Dedifferentiated amniotic fluid mesenchymal stem cell (primary cell): ENCODE measurements at regions not wholly inside any gene's neighbourhood (a gene's known extent, or its start where the extent isn't known, plus 50 kb on each side); places are given as distances from the start of the nearest gene placed in this dataset.

Source experiments
- DNase-seq: peaks from one replicate; pipeline ENCODE4 v3.0.0-alpha.2; 2016; ENCODE audit errors: extremely low spot score

DNA sequence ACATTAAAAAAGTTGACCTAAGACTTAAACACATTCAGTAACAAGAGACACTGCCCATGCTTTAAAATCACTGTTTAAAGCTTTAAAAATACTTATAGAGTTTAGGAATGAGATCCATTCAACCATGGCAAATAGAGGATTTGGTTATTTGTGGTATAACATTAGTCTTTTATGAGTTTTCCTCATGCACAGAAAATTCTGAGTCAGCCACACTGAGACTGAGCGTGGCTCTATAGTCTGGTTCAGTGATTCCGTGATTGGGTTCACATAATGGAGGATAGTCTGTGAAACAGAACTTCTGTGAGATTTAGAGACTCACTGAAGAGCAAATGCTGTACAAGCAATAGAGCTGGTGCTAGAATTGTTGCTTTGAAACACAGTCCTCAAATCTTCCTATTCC is 1502.4 kb upstream of the PIK3C3 start:
- DNase-seq, result no peak

DNA sequence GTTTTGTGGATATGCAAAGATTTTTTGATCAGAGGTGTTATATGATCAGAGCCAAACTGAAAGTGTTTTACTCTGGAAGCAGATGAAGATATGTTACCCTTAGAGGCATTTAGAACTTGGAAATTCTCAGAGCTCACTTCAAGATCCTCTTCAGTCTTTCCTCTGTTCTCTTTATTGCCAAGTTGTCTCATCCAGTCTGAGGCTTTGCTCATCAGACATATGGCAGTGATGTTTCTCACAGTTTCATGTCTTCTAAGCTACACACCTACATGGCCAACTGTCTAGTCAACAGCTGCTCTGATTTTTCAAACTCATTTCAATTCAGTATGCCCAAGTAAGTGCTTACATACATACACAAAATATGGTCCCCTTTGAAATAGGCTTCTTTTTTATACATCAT is 1504.3 kb upstream of the PIK3C3 start:
- no peak for DNase-seq

DNA sequence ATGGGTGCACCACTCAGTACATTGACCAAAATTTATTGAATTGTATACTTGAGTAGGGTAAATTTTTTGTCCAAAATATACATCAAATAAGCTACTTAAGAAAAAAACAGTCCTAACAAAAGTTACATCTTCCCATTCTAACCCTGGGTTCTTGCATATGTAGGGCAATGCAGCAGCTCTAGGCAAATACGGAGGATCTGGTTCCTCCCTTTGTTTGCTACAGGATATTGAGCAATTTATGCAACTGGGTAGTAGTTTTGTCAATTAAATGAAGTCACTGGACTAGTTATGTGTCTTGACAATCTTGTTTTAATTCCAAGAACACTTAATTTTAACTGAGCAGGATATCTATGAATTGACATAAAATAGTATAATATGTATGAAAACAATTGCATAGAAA is 1507.2 kb upstream of the PIK3C3 start:
- no peak for DNase-seq

DNA sequence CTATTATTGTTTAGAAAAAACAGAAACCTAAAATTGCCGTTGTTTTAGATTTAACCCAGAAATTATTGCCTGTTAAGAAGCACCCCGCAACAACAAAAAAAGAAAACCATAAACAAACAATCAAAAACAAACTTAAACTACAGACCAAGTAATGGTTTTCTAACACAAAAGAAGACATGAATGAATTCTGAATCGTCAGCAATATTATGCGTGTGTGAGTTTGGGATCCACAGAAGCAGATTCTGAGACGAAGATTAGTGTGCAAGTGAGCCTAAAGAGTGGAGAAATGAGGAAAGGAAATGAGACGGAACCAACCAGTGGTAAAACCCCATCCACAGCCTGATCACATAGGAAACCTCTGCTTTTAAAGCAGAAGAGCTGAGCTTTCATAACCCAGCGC is 1514.9 kb upstream of the PIK3C3 start:
- no peak for DNase-seq

DNA sequence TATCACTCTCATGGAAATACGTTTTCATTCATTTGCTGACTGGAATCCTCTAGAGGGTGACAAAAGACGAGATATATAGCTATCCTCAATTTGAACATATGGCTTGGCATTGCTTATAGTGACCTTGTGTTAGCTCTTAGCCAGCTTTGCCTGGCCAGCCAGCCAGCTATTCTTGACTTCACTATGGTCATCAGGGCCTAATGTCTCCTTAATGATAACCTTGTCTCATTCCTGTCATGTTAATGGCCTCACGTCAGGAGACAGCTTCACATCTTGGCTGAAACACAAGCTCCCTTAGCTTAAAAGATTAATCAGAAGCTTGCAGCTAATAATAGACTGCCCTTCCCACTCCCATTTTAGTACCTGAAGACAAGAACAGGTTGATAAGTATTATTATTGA is 1517.5 kb upstream of the PIK3C3 start:
- no peak for DNase-seq

DNA sequence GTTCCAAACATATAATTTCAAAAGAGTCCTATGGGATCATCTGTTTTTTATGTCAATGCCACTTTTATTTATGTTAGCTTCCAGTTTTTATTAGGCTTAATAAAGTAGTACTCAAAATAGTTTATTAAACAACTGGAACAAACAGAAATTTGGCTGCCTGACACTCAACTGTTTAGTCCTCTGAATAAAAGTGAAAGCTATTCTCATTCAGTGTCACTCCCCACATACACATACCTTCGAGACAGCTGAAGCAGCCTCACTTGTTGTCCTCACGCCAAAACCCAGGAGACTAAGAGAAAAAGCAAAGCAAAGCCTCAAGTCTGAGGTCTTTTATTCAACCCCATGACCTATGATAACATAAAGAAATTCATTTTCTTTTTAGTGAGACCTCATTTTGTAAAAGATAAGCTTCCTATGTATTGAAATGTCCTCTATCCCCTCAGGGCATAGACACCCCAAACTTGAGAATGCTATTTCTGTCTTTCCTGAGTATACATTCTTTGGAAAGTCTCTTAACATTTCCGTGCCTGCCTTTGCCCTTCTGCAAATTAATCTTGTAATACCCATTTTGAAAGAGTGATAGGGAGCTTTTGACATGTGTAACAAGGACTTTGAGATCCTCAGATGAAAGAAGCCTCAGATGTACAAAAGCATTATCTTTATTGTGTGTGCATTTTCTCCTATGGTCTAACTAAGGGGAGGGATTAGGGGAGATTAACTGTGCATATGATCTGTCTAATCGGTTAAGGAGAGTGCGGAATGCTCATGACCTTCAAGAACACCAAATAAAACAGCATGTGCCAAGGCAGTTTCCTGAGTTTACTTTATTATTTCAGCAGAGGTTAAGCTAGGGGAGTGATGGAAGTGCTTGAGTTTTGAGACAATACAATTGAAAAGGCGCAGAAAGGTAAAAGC is 1523.7 kb upstream of the PIK3C3 start:
- DNase-seq, result no peak

DNA sequence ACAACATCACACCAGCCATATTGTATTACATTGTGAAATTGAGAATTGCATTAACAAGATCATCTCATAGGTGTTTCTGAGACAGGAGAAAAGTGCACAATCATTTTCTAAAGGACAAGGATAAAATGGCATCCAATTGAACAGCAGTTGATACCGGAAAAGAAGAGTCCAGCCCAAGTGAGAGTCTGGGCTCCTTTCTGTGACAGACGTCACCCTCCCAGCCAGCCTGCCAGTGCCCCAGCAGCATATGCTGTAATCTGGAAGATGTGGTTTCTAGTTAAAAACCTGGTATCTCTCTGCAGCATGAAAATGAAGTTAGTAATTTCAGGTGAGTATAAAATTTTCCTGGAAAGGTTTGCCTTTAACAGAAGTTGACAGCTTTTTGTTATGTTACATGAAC is 1531.7 kb upstream of the PIK3C3 start:
- no peak for DNase-seq

DNA sequence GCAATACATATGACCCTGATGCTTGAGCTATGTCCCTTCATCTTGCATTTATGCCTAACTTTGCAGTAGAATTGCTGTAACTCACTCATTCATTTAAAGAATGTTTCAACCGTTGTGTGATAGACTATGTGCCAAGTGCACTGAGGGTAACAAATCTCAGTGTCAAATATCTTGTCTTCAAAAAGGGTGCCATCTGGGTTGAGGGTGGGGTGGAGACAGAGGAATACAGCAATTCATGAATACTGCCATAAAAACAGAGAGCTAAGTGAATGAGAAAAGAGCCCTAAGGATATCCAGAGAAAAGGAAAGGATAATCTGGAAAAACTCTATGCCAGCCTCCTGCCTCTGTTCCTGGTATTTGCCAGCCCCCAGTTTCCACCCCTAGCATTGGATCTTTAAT is 1534.4 kb upstream of the PIK3C3 start:
- DNase-seq, result no peak

DNA sequence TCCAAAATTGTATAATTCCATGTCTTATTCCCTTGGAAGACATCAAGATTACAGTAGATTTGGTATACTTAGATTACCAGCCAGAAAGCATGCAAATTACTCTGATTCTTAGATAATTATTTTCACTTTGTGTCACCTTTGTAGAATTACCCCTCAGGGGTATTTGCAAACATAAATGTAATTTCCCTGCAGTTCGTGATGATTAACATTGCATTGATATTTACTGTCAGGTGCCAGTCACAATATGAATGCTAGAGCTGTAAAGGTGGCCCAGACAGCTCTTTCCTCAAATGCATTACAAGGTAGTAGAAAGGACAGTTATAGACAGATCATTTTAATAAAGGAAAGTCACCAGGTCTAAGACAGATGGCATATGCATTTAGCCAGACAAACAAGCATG is 1537.5 kb upstream of the PIK3C3 start:
- DNase-seq, result no peak

DNA sequence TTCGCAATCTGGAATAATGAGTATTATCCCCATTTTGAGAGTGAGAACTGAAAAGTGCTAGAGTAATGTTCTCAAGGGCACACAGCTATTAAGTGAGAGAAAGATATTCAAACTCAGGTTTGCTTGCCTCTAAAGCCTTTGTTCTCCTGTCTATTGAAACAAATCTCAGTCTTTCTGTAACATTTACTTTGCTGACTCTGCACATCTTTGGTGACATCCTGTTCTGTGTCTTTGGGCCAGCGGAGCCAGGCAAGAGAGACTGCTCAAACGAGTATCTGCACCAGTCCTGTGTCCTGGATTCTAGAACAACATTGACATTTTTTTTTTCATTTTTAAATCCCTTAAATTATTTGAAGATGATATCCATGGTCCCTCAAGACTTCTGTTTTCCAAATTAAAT is 1539.2 kb upstream of the PIK3C3 start:
- DNase-seq, result no peak

DNA sequence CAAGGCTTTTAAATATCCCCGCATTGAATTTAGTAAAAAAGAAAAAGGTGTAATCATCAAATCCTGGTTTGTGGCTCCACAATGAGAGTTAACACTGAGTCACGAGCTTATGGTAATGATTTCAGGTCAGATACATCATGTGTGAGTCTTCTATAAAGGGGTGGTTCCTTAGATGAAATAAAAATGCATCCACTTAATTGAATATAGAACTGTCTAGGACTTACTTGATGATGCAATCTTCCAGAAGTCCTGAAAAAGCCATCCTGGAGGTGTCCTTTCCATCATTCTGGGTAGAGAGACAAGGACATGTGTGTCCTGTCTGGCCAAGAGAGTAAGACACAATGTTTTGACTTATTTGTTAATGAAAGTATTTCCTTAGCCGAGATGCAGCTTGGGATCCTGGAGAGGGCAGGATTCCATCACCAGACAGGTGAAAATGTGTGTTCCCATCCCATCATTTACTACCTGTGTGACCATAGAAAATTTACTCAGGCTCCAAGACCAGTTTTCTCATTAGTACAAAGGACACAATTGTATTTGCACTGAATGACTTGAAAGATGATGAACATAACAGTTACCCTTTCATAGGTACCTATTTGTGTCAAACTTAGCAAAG is 1539.8 kb upstream of the PIK3C3 start:
- no peak for DNase-seq

DNA sequence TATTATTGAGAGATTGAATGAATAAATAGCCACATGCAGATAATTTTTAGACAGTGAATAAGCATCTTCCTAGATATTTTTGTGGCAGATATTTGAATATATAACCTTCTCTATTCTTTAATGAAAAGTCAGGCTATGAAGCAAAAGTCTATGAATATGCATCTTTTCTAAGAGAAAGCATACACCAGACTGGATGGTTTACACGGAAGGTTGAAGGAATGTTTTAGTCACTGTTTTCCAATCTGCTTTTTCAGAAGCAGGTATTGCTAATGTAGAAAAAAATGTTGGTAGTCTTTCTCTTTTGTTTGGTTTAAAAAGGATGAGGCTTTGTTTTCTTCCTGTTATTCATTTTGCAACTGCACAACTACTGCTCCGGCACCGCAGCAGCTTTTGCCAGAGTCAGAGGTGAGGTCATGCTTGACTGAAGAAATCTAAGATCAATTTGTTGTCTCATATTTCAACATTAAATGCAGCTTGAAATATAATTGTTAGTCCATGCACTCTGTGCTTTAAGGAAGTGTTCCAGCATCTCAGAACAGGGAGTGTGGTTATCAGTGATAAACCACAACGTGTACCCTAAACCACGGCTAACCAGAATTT is 1540.8 kb upstream of the PIK3C3 start:
- no peak for DNase-seq

DNA sequence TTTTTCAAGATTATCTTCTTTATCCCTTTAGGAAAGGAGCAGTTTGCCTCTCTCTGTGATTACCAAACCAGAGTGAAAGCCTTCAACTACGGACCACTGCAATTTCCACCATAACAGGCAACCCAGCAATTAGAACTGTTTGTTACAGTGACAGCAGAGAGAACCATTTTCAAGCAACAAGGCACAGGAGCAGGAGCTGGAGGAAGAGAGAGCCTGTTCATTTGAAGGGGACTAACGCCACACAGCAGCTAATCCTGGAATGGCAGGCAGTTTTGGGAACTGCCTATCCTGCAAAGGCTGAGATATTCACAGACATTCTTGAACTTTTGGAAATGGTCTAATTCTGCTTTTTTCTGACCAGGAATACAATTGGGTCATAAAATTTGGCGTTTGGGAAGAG is 1541.9 kb upstream of the PIK3C3 start:
- no peak for DNase-seq

DNA sequence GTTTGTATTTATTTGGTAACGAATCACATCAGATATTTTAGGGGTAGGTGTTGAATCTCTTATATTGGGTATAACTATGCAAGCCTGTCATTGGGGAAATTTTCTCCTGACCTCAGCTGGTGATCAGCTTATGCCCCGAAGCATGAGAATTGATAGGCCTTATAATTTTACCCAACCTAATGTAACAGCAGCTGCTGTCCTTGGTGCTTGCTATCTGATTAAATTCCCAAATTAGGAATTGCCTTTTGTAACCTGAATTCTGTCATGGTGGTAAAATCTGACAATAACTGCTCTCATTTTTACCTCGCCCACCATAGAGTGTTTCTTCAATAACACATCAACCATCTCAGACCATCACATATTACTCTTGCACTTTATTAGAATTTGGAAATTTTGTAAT is 1542.6 kb upstream of the PIK3C3 start:
- DNase-seq, result no peak

DNA sequence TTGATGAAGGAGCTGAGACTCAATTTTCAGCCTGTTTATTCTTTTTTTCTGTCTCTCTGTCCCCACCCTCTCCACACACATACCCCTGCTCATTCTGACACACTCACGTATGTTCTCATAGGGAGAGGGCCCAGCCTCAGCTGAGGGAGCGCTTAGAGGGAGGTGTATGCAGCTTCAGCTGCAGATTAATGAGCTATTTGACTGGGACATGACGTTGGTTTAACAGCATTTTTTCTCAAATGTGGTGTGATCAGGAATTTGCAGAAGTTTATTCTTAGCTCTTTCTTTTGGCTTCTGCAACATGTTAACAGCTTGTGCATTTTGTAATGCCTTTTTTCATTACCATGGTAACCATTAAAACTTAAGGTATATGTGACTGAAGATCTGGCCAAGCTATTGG is 1547.1 kb upstream of the PIK3C3 start:
- no peak for DNase-seq

DNA sequence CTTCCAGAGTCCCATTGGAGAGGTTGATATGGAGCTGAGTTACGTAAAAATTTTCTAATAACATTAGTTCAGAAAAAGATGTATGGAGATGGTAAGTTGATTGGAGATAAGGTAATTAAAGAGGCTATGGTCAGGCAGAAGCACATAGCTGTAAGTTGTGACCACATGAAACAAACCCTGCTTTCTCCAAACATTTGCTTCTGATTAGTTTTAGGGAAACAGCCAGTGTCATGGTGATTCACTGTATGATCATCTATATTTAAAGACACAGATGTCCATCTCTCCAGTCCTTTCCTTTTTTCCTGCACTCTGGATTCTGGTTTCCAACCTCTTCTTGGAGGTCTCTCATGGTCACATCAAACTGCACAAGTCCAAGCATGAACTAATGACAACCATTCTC is 1550.8 kb upstream of the PIK3C3 start:
- DNase-seq, result no peak

DNA sequence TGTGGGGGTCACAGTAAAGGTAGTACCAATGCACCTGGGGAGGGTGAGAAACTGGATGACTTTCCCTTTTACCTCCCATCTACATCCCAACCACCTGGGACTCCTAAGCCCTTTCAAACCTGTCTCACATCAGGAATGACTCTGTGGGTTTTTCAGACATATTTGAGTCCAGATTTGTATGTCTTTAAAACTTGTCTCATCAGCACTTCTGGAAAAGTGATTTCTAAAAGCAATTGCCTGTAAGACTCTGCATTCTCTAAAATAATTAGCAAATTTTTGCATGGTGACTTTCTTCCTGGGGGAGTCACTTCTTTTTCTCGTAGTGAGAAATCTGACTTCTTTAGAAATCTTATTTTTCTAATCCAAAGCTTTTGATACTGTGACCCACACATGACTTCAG is 1553.0 kb upstream of the PIK3C3 start:
- DNase-seq, result no peak

DNA sequence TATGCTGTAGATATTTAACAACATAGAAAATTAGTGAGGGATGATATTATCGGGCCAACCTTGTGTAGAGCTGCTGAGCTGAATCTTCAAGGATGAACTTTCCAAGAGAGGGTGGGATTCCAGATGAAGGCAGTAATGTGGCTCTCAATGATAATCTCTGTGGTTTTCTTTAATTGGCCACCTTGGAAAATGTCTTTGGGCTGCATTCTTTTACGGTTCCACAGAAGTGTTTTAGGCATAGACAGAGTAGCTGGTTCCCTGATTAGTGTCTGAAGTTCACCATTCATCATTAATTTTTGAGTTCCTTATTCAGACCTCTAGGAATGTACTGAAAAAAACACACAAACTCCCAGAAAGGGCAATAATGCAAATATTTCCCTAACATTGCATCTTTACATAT is 1566.9 kb upstream of the PIK3C3 start:
- no peak for DNase-seq

DNA sequence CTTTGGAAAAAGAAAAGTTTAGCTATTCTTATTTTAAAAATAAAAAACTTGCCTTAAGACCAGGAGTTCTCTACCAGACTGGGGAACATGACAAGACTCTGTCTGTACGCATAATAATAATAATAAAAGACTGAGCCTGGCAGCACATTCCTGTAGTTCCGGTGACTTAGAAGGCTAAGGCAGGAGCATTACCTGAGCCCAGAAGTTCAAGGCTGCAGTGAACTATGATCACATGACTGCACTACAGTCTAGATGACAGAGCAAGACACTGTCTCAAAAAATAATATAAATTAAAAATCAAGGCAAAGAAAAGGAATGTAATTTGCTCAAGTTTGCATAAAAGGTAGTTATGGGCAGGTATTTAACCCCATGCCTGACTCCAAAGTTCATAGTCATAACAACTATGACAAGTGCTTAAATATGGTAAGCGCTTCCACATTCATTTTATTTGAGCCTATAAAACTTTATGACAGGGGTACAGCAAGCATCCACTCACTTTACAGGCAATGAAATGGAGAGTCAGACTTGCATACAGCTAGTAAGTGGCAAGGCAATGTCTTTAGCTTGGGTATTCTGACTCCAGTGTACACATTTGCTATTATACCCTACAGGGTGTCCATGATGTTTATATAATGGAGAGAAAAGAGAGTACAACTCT is 1567.8 kb upstream of the PIK3C3 start:
- DNase-seq, result no peak

DNA sequence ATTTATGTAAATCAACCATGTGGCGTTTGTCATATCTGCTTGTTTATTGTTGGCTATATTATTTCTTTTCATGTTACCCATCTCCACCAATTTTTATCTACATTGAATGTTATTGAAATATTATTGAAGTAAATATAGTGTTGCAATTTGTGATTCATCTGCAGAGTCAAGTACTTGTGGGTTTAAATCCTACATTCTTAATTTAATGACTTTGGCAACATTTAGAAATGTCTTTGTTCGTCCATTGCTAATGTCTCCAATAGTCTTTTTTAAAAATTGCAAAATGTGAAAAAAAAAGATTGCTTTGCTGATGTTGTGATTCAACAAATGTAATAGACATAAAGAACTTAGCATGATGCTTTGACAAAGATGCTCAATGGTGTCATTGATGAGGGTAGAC is 1572.8 kb upstream of the PIK3C3 start:
- no peak for DNase-seq

DNA sequence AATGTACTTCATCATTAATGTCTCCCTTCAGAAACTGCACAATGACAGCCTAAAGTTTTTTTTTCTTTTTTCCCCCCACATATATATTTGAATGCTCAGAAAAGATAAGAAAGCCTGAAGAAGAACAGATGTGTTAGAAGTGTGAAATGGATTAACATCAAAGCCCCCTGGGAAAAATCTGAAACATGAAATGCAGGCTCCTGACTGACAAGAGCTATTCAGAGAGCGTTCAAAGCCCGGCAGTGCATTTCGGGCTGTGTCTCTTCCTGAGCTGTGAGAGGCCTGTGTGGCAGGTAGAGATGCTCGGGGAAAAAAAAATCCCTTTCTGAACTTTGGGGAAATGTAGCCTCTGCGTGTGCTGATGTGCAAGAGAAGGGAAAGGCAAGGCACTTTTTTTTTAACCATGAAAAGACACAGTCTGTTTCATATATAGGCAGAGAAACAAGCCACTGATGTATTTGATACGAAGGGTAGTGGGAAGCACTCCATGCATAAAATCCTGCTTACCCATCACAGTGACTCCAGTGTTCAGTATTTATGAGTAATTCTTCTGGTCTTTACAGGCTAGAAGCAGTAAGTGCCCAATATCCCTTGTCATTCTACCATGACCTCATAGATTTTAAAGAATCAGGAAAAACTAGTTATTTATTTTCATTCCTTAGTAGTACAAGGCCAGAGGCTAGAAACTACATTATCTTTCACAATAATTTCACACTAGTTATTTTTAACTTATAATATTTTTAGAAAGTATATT is 1574.2 kb upstream of the PIK3C3 start:
- DNase-seq, result peak; percentile 39

DNA sequence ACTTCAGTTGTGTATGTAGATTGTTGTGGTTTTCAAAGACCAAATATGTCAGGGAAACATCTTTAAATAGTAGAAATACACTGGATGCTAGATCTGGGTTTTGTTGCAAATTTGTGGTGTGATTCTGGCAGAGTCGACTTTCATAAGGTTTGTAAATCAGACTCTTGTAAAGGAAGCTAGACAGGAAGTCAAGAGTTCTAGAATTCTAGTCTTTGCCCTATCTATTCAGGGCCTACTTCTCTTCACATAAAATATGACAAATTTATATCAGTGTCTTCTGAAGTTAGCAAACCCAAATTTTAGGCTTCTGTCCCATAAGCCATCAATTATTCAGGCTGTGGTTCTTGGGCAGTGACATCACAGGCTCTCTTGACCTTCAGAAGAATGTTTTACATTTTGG is 1579.2 kb upstream of the PIK3C3 start:
- no peak for DNase-seq
